GM13977 (cell line): ENCODE measurements at regions not wholly inside any gene's neighbourhood (a gene's known extent, or its start where the extent isn't known, plus 50 kb on each side); places are given as distances from the start of the nearest gene placed in this dataset.

Experiments
- DNase-seq: peaks from one replicate; pipeline ENCODE4 v3.0.0; 2012; ENCODE audit warnings: low spot score
- CTCF ChIP-seq: IDR thresholded peaks from 2 replicates; pipeline ENCODE4 v1.5.1; 2012; ENCODE audit warnings: mild to moderate bottlenecking, control low read depth; ENCODE audit not compliant: insufficient read depth; ENCODE audit errors: extremely low read depth, missing control alignments
- in situ Hi-C: fragments of 300-500 bp; cut with MboI; formaldehyde crosslinking; loops from one replicate; pipeline ENCODE4 v1.12.0; 2022; ENCODE audit warnings: low sequenced_read_pairs, low pct_unique_long_range_greater_than_20kb, mixed read lengths, inconsistent platforms; ENCODE audit not compliant: unreplicated experiment

DNA sequence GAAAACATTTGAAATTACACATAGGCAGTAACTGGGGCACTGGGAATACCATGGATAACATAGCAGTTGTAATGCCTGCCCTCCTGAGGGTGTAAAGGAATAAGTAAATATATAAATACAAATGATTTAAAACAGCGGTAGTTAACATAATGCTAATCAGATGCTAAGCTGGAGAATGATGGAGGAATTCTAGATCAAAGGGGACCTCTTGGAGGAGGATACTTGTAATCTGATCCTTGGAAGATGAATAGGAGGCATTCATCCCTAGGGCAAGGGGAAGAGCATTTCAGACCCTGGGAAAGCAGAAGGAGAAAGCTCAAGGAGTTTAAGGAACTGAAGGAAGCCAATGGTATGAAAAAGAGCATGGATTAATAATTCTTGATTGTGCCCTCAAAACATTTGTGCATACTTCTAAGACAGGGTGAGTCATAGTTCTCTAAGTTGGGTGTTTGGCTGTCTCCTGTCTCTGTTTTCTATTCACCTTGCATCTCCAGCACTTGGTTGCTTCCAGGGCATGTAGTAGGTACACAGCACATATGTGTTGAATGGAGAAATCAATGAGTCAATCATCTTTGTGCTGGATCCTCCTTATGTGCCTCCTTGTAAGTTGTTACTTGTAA lies 54.8 kb upstream of the PLPP4 start:
- no peak for TF ChIP-seq CTCF
- in situ Hi-C loops, result loop anchor here (25.0 kb wide), 1 partner anchor 335 kb away; no protein-coding TSS in a partner anchor
- DNase-seq, result no peak

DNA sequence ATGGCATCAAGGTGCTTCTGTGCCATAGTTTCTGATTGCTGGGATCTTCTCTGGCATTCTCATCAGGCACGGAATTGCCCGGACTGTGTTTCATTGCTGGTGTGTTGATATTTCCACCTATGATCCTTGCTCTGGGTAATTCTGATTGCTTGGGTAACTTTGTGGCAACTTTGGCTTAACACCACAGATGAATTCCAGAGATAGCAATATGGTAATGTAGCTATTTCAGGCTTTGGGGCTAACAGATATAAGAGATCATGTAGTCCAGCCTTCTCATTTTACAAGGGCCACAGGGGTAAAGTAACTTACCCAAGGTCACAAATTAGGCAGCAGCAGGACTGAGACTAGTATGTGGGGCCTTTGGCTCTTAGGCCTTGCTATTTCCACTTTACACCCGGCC lies 53.9 kb upstream of the PLPP4 start:
- no peak for TF ChIP-seq CTCF
- in situ Hi-C loops, result loop anchor here (25.0 kb wide), 1 partner anchor 334 kb away; no protein-coding TSS in a partner anchor
- no peak for DNase-seq

DNA sequence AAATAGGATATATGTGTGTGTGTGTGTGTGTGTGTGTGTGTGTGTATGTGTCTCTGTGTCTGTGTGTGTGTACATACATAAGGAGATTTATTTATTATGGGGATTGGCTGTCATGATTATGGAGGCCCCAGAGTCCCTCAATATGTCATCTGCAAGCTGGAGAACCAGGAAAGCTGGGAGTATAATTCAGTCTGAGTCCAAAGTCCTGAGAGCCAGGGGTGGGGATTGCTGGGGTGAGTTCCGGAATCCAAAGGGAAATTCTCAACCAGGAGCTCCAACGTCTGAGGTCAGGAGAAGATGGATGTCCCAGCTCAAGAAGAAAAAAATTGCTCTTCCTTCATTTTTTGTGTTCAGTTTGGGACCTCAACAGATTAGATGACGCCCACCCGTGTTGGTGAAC lies 50.7 kb upstream of the PLPP4 start:
- in situ Hi-C loops, result loop anchor here (25.0 kb wide), 1 partner anchor 331 kb away; no protein-coding TSS in a partner anchor
- no peak for TF ChIP-seq CTCF

More for the DNA sequence above, 50.7 kb upstream of the PLPP4 start:
- DNase-seq, result no peak
